GM20000 (cell line): ENCODE measurements at regions not wholly inside any gene's neighbourhood (a gene's known extent, or its start where the extent isn't known, plus 50 kb on each side); places are given as distances from the start of the nearest gene placed in this dataset.

ENCODE experiments used
- DNase-seq: peaks from one replicate; pipeline ENCODE4 v3.0.0; 2012; ENCODE audit warnings: low spot score
- CTCF ChIP-seq: IDR thresholded peaks from 2 replicates; pipeline ENCODE4 v1.5.1; 2012; ENCODE audit warnings: mild to moderate bottlenecking, control low read depth; ENCODE audit errors: extremely low read depth, missing control alignments

DNA sequence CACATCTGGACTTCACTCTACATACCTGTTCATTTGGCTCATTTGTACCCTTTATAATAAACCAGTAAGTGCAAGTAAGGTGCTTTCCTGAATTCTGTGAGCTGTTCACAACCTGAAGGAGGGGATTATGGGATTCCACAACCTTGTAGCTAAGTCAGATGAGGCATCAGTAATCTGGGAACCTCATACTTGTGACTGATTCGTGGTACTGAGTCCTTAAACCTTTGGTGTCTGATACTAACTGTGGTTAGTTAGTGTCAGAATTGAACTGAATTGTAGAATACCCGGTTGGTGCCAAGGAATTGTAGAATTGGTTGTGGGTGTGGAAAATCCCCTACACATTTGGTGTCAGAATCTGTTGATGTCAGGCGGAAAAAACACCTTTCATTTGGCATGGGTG lies 83.4 kb downstream of the TMX1 start:
- no peak for TF ChIP-seq CTCF
- DNase-seq, result no peak

DNA sequence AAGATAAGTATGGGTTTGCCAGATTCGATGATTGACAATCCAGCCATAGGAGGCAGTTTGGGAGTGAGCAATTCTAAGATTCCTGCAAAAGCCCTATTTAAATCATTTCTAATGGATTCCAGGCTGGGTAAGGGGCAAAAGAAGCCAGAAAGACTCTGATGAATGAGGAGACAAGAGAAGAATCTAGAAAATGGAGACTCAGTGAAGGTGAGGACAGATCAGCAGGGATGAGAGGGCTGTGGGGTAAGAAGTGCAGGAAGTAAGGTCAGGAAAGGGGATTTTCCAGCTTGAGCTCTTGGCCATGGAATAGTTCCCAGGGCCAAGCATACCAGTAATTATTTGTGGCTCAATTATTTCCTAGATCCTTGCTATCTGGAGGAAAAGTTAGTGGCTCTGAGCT lies 87.3 kb downstream of the TMX1 start:
- TF ChIP-seq CTCF, result no peak

DNA sequence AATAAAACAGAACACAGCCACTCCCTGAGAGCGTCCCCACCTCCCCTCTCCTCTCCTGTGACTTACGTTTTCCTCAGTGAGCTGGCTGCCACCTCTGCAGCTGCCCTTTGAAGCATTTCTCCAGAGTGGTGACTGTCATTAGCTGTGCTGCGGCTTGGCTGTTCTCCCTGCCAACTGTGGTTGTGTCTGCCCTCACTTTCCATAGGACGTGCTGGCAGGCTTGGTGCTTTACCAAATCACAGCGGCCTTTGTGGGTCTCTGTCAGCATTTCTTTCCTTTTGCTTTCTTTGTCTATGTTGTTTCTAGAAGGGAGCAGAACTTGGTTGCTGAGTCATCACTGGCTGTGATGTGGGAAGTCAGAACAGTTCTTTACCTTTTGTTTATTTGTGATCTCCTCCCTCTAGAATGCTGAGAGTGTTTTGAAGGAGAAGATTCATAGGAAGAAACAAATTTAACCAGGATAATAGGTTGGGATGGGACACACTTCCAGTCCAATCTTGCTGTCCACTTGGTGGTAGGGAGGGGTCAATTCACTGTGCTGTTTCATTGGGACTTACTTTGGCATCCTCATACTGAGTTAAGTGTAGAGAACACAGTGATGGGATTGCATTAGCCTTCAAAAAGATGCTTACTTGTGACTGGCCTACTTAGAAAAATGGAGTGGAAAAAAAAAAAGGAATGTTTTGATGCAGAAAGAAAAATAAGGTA lies 88.2 kb downstream of the TMX1 start:
- DNase-seq, result no peak
- no peak for TF ChIP-seq CTCF

More for the DNA sequence above, 87.3 kb downstream of the TMX1 start:
- DNase-seq, result no peak

DNA sequence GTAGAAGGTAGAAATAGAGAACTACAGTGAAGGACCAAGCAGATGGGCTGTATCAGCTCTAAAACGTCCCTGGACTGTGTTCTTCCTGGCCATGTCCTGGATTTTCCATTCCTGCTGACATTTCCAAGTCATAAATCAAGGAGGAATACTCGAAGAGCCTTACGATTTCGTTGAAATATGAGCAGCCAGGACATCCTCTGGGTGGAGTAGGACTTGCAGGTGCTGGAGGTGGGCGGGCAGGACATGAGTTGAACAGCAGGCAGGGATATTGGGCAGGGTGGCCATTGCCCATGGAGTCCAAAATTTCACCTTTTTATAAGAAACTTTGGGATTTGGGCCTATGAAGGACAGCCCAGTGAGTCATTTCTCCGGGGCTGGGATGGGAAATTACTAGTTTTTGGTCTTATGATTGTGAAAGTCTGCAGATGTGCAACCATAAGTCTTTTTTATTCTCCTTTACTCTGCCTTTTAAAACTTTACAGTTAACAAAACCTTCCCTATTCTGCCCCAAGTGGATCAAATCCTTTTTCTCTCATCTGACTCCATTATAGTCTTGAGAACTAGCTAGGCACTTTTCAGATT lies 88.8 kb downstream of the TMX1 start:
- TF ChIP-seq CTCF, result no peak
- no peak for DNase-seq

GRCh38 chr14:51331486-51332367 lies 91.7 kb downstream of the TMX1 start:
- TF ChIP-seq CTCF, result no peak
- DNase-seq, result no peak

- TF ChIP-seq CTCF, result no peak
- DNase-seq, result no peak
Measured at GRCh38 chr14:51333299-51333698, 93.3 kb downstream of the TMX1 start.
